ENCODE measurements at regions not wholly inside any gene's neighbourhood (a gene's known extent, or its start where the extent isn't known, plus 50 kb on each side); places are given as distances from the start of the nearest gene placed in this dataset.

DNA sequence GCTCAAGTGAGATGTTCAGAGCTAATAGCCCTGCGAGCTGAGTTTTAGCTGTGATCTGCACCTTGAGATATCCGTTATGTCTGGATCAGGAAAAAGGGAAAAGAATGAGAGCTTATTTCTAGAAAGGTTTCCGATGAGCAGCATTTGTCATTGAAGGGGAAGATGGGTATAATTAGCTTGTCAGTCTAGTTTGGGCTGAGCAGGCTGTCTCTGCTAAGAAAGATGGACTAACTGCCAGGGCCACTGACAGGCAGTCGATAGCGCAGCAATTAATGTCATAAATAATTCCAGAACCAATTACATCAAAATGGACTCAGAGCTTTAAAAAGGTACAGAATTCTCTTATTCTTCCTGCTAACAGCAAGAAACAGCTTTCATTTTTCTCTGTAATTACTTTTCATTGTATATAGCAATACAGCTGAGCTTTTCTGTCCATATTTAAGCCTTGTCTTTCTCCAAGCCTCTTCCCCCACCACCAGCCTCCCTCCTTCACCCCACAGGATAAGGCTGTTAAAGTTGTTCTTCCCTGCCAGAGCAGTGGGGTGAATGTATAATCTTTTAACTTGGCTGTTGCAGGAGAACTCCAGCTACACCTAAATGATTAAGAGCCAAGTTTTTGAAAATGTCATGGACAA is 1006.5 kb downstream of the KCNMA1 start:
- no peak for TF ChIP-seq EZH2 (IDR thresholded peaks at IDR 0.05; ENCODE audit: borderline replicate concordance, low read length)
- TF ChIP-seq, protein P1, sequence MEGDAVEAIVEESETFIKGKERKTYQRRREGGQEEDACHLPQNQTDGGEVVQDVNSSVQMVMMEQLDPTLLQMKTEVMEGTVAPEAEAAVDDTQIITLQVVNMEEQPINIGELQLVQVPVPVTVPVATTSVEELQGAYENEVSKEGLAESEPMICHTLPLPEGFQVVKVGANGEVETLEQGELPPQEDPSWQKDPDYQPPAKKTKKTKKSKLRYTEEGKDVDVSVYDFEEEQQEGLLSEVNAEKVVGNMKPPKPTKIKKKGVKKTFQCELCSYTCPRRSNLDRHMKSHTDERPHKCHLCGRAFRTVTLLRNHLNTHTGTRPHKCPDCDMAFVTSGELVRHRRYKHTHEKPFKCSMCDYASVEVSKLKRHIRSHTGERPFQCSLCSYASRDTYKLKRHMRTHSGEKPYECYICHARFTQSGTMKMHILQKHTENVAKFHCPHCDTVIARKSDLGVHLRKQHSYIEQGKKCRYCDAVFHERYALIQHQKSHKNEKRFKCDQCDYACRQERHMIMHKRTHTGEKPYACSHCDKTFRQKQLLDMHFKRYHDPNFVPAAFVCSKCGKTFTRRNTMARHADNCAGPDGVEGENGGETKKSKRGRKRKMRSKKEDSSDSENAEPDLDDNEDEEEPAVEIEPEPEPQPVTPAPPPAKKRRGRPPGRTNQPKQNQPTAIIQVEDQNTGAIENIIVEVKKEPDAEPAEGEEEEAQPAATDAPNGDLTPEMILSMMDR (IDR thresholded peaks at IDR 0.05; ENCODE audit: low read length), result no peak
- H3K4me1 ChIP-seq (ENCODE audit: insufficient read depth, low read length, severe bottlenecking), result no peaks in the 10 kb centered on the region
- no peaks in the 10 kb centered on the region for H3F3A ChIP-seq (ENCODE audit: insufficient read depth, low read length)
- H3K9ac ChIP-seq (ENCODE audit: low read length), result no peak overlapping the region
- H3K27ac ChIP-seq (ENCODE audit: low read depth, low read length, poor library complexity, severe bottlenecking), result no peak overlapping the region
- no peaks in the 10 kb centered on the region for H3K36me3 ChIP-seq (ENCODE audit: insufficient read depth, low read length)
- no peaks in the 10 kb centered on the region for H3K79me2 ChIP-seq (ENCODE audit: insufficient read depth, low read length)
- H4K20me1 ChIP-seq (ENCODE audit: insufficient read depth, low read length), result no peaks in the 10 kb centered on the region
- no peaks in the 10 kb centered on the region for H3K9me2 ChIP-seq (ENCODE audit: low read depth, low read length)
- H3K27me3 ChIP-seq (ENCODE audit: insufficient read depth, low read length), result no peaks in the 10 kb centered on the region
- no peaks in the 10 kb centered on the region for H3K9me3 ChIP-seq (ENCODE audit: low read length)
- no peak overlapping the region for H3K4me2 ChIP-seq (ENCODE audit: low read length)
- no peak overlapping the region for H2AFZ ChIP-seq (ENCODE audit: low read length)
- H3K4me3 ChIP-seq (ENCODE audit: low read depth, low read length, poor library complexity, severe bottlenecking), result no peak overlapping the region

- Histone ChIP-seq H3K4me1 (ENCODE audit: insufficient read depth, low read length, severe bottlenecking) (no peaks in the 10 kb centered on the region), H3K9me3 (ENCODE audit: low read length) (no peaks in the 10 kb centered on the region), H3K9me2 (ENCODE audit: low read depth, low read length) (no peaks in the 10 kb centered on the region), H3F3A (ENCODE audit: insufficient read depth, low read length) (no peaks in the 10 kb centered on the region), H3K79me2 (ENCODE audit: insufficient read depth, low read length) (no peaks in the 10 kb centered on the region), H3K27me3 (ENCODE audit: insufficient read depth, low read length) (no peaks in the 10 kb centered on the region), H3K36me3 (ENCODE audit: insufficient read depth, low read length) (no peaks in the 10 kb centered on the region), H2AFZ (ENCODE audit: low read length) (no peak overlapping the region), H3K27ac (ENCODE audit: low read depth, low read length, poor library complexity, severe bottlenecking) (no peak overlapping the region), H3K9ac (ENCODE audit: low read length) (no peak overlapping the region), H3K4me2 (ENCODE audit: low read length) (no peak overlapping the region), H4K20me1 (ENCODE audit: insufficient read depth, low read length) (no peaks in the 10 kb centered on the region), H3K4me3 (ENCODE audit: low read depth, low read length, poor library complexity, severe bottlenecking) (no peak overlapping the region)
- TF ChIP-seq EZH2 (IDR thresholded peaks at IDR 0.05; ENCODE audit: borderline replicate concordance, low read length), result no peak
- TF ChIP-seq, protein P1 (IDR thresholded peaks at IDR 0.05; ENCODE audit: low read length), result no peak
Observed at GRCh38 chr10:76628801-76629200, 1008.8 kb downstream of the KCNMA1 start.

GRCh38 chr10:76626386-76626785 is 1011.2 kb downstream of the KCNMA1 start:
- TF ChIP-seq, protein P1 (IDR thresholded peaks at IDR 0.05; ENCODE audit: low read length), result no peak
- TF ChIP-seq EZH2 (IDR thresholded peaks at IDR 0.05; ENCODE audit: borderline replicate concordance, low read length), result no peak

More at GRCh38 chr10:76626386-76626785, 1011.2 kb downstream of the KCNMA1 start:
- no peak overlapping the region for H3K27ac ChIP-seq (ENCODE audit: low read depth, low read length, poor library complexity, severe bottlenecking)
- H3K9me2 ChIP-seq (ENCODE audit: low read depth, low read length), result no peaks in the 10 kb centered on the region
- no peak overlapping the region for H3K4me3 ChIP-seq (ENCODE audit: low read depth, low read length, poor library complexity, severe bottlenecking)
- H3K9ac ChIP-seq (ENCODE audit: low read length), result no peak overlapping the region
- no peaks in the 10 kb centered on the region for H3K27me3 ChIP-seq (ENCODE audit: insufficient read depth, low read length)
- H3K36me3 ChIP-seq (ENCODE audit: insufficient read depth, low read length), result no peaks in the 10 kb centered on the region
- H3F3A ChIP-seq (ENCODE audit: insufficient read depth, low read length), result no peaks in the 10 kb centered on the region
- H3K4me2 ChIP-seq (ENCODE audit: low read length), result no peak overlapping the region
- H4K20me1 ChIP-seq (ENCODE audit: insufficient read depth, low read length), result no peaks in the 10 kb centered on the region
- H3K4me1 ChIP-seq (ENCODE audit: insufficient read depth, low read length, severe bottlenecking), result no peaks in the 10 kb centered on the region
- no peak overlapping the region for H2AFZ ChIP-seq (ENCODE audit: low read length)
- no peaks in the 10 kb centered on the region for H3K9me3 ChIP-seq (ENCODE audit: low read length)
- no peaks in the 10 kb centered on the region for H3K79me2 ChIP-seq (ENCODE audit: insufficient read depth, low read length)
